H9 (cell line): ENCODE measurements at regions not wholly inside any gene's neighbourhood (a gene's known extent, or its start where the extent isn't known, plus 50 kb on each side); places are given as distances from the start of the nearest gene placed in this dataset.
"Not testable (repeated sequence)": the region's sequence is repeated elsewhere in the genome, so short reads cannot be mapped to it uniquely, and the experiment has no call there.

Experiments
- DNase-seq: peaks from one replicate; pipeline ENCODE4 v3.0.0-alpha.2; 2017
- H2AFZ ChIP-seq: one replicate; pipeline ENCODE4 v1.6.1; 2013; ENCODE audit warnings: mild to moderate bottlenecking, low read length, control low read depth, moderate library complexity
- H2AK5ac ChIP-seq: 2 replicates; pipeline ENCODE4 v1.6.1; 2013; ENCODE audit warnings: low read length, control low read depth, mixed read lengths; ENCODE audit not compliant: insufficient read length
- H2BK120ac ChIP-seq: one replicate; pipeline ENCODE4 v1.6.1; 2013; ENCODE audit warnings: low read depth, mild to moderate bottlenecking, low read length, control low read depth, inconsistent platforms; ENCODE audit not compliant: poor library complexity, severe bottlenecking
- H2BK12ac ChIP-seq: 2 replicates; pipeline ENCODE4 v1.6.1; 2013; ENCODE audit warnings: low read length, control low read depth, mixed read lengths, low read depth; ENCODE audit not compliant: insufficient read length
- H2BK15ac ChIP-seq: 2 replicates; pipeline ENCODE4 v1.6.1; 2013; ENCODE audit warnings: low read depth, low read length, control low read depth
- H2BK20ac ChIP-seq: one replicate; pipeline ENCODE4 v1.6.1; 2013; ENCODE audit warnings: low read depth, mild to moderate bottlenecking, low read length, control low read depth, inconsistent platforms; ENCODE audit not compliant: poor library complexity, severe bottlenecking
- H2BK5ac ChIP-seq: 2 replicates; pipeline ENCODE4 v1.6.1; 2013; ENCODE audit warnings: low read length, control low read depth, mixed read lengths; ENCODE audit not compliant: insufficient read length
- H3K14ac ChIP-seq: 2 replicates; pipeline ENCODE4 v1.6.1; 2013; ENCODE audit warnings: low read length, control low read depth; ENCODE audit not compliant: insufficient read depth
- H3K18ac ChIP-seq: 2 replicates; pipeline ENCODE4 v1.6.1; 2013; ENCODE audit warnings: low read depth, mild to moderate bottlenecking, mixed read lengths, low read length, control low read depth; ENCODE audit not compliant: insufficient read length
- H3K23ac ChIP-seq: 2 replicates; pipeline ENCODE4 v1.6.1; 2013; ENCODE audit warnings: low read length, control low read depth, mixed read lengths, low read depth; ENCODE audit not compliant: insufficient read length
- H3K23me2 ChIP-seq: 2 replicates; pipeline ENCODE4 v1.6.1; 2013; ENCODE audit warnings: low read depth, mild to moderate bottlenecking, mixed read lengths, low read length, control low read depth; ENCODE audit not compliant: insufficient read length, poor library complexity, severe bottlenecking
- H3K27ac ChIP-seq: 2 replicates; pipeline ENCODE4 v1.5.1; 2013; ENCODE audit warnings: low read length, control low read depth, mixed read lengths, low read depth; ENCODE audit not compliant: insufficient read length
- H3K27me3 ChIP-seq: 2 replicates; pipeline ENCODE4 v1.6.1; 2013; ENCODE audit warnings: low read length, control low read depth, inconsistent platforms; ENCODE audit not compliant: insufficient read depth
- H3K4ac ChIP-seq: 2 replicates; pipeline ENCODE4 v1.6.1; 2013; ENCODE audit warnings: low read depth, mild to moderate bottlenecking, control low read depth, inconsistent platforms, low read length, moderate library complexity
- H3K4me1 ChIP-seq: 2 replicates; pipeline ENCODE4 v1.6.1; 2013; ENCODE audit warnings: low read length, control low read depth, inconsistent platforms; ENCODE audit not compliant: insufficient read depth
- H3K4me2 ChIP-seq: 2 replicates; pipeline ENCODE4 v1.6.1; 2013; ENCODE audit warnings: low read length, control low read depth, mixed read lengths; ENCODE audit not compliant: insufficient read length, insufficient read depth
- H3K56ac ChIP-seq: 2 replicates; pipeline ENCODE4 v1.6.1; 2013; ENCODE audit warnings: low read depth, mild to moderate bottlenecking, mixed read lengths, low read length, control low read depth; ENCODE audit not compliant: insufficient read length
- H3K79me1 ChIP-seq: 2 replicates; pipeline ENCODE4 v1.6.1; 2013; ENCODE audit warnings: low read depth, mild to moderate bottlenecking, moderate library complexity, low read length, control low read depth, inconsistent platforms; ENCODE audit not compliant: insufficient read depth, poor library complexity, severe bottlenecking
- H3K79me2 ChIP-seq: 2 replicates; pipeline ENCODE4 v1.6.1; 2013; ENCODE audit warnings: low read length, control low read depth, inconsistent platforms; ENCODE audit not compliant: insufficient read depth
- H3K9ac ChIP-seq: 2 replicates; pipeline ENCODE4 v1.6.1; 2013; ENCODE audit warnings: low read length, control low read depth, mixed read lengths; ENCODE audit not compliant: insufficient read length; ENCODE audit errors: extremely low read depth
- H3K9me3 ChIP-seq: one replicate; pipeline ENCODE4 v1.6.1; 2013; ENCODE audit warnings: low read depth, low read length, inconsistent platforms; ENCODE audit not compliant: control insufficient read depth
- H3T11ph ChIP-seq: one replicate; pipeline ENCODE4 v1.6.1; 2013; ENCODE audit warnings: mild to moderate bottlenecking, low read length, control low read depth, inconsistent platforms
- H4K20me1 ChIP-seq: one replicate; pipeline ENCODE4 v1.6.1; 2013; ENCODE audit not compliant: control insufficient read depth, insufficient read length, insufficient read depth
- H4K5ac ChIP-seq: 2 replicates; pipeline ENCODE4 v1.6.1; 2013; ENCODE audit warnings: low read depth, mild to moderate bottlenecking, mixed read lengths, low read length, control low read depth; ENCODE audit not compliant: insufficient read length
- H4K8ac ChIP-seq: replicated peaks from 2 replicates; pipeline ENCODE4 v1.6.1; 2013; ENCODE audit warnings: low read length, control low read depth, mixed read lengths, low read depth; ENCODE audit not compliant: insufficient read length
- H4K91ac ChIP-seq: 2 replicates; pipeline ENCODE4 v1.6.1; 2013; ENCODE audit warnings: low read depth, mild to moderate bottlenecking, moderate library complexity, mixed read lengths, low read length, control low read depth; ENCODE audit not compliant: insufficient read length
- H3K27ac Mint-ChIP-seq, 3 experiments: 2 replicates in 2 of 3; 3 replicates in 1 of 3; pipeline ENCODE4 v1.8.0; 2020 to 2021; ENCODE audit warnings: mixed read lengths in 3 of 3, mild to moderate bottlenecking in 1 of 3, moderate library complexity in 1 of 3
- H3K27me3 Mint-ChIP-seq: 2 replicates; pipeline ENCODE4 v1.8.0; 2021; ENCODE audit warnings: low read depth, mild to moderate bottlenecking, moderate library complexity, mixed read lengths
- H3K36me3 Mint-ChIP-seq, 3 experiments: 2 replicates in 2 of 3; 3 replicates in 1 of 3; pipeline ENCODE4 v1.8.0; 2020 to 2021; ENCODE audit warnings: low read depth in 3 of 3, mixed read lengths in 3 of 3; ENCODE audit not compliant: insufficient read depth in 1 of 3
- H3K4me1 Mint-ChIP-seq, 2 experiments: 2 replicates each; pipeline ENCODE4 v1.8.0; 2020; ENCODE audit warnings: mixed read lengths in 2 of 2
- H3K4me3 Mint-ChIP-seq, 2 experiments: 2 replicates in 1 of 2; 3 replicates in 1 of 2; pipeline ENCODE4 v1.8.0; 2020 to 2021; ENCODE audit warnings: mild to moderate bottlenecking in 2 of 2, mixed read lengths in 2 of 2, moderate library complexity in 1 of 2
- H3K9me3 Mint-ChIP-seq, 2 experiments: 2 replicates in 1 of 2; 3 replicates in 1 of 2; pipeline ENCODE4 v1.8.0; 2020; ENCODE audit warnings: mild to moderate bottlenecking in 2 of 2, mixed read lengths in 2 of 2, moderate library complexity in 1 of 2
- WGBS: extraction: QIAGEN DNeasy Blood & Tissue Kit; methylation state at CpG from one replicate; pipeline ENCODE4 v1.1.7; 2013; ENCODE audit warnings: missing lambda C conversion rate, low lambda C conversion rate, mixed read lengths; ENCODE audit not compliant: insufficient read length; ENCODE audit errors: extremely low coverage; 5-methylcytosine and 5-hydroxymethylcytosine counted together
- TF ChIP-seq, protein P1 (sequence below): fragments of 200-600 bp; sonication (generic); conservative IDR thresholded peaks from 3 replicates; pipeline ENCODE4 v1.8.0; 2021; ENCODE audit warnings: antibody characterized with exemption, mild to moderate bottlenecking

DNA sequence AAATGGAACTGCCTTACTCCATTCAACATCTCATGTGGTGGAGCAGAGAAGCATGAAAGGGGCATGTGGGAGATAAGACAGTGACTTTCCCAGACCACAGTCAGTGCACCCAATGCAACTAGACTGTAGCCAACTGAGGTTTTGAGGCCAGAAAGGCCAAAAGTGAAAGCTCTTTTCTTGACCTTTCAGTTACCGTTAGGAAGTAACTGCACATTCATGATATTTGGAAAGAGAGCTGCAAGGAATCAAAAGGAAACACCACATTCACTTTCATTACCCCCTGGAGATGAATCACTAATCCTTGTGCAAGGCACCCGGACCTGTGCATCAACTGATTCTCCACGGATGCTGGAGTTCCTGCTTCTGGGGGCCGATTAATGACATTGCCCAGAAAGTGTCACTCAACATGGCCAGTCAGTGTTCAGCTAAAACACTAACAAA, 72.9 kb upstream of the ELK3 start:
- Histone ChIP-seq H4K5ac (no peak overlapping the region), H2AFZ (no peak overlapping the region), H3K23me2 (no peaks in the 10 kb centered on the region), H3T11ph (no peak overlapping the region), H3K23ac (no peak overlapping the region), H2BK12ac (no peak overlapping the region), H3K79me1 (no peaks in the 10 kb centered on the region), H3K9ac (no peak overlapping the region), H4K20me1 (no peaks in the 10 kb centered on the region), H3K4me2 (no peak overlapping the region), H2BK5ac (no peak overlapping the region), H3K56ac (no peak overlapping the region), H4K91ac (no peak overlapping the region), H4K8ac (no peak overlapping the region), H3K27ac (no peak overlapping the region), H3K79me2 (no peaks in the 10 kb centered on the region), H2AK5ac (no peak overlapping the region), H2BK120ac (no peak overlapping the region), H3K14ac (no peak overlapping the region), H2BK15ac (no peak overlapping the region), H3K18ac (no peak overlapping the region), H3K9me3 (no peaks in the 10 kb centered on the region), H3K4ac (no peak overlapping the region), H3K27me3 (no peaks in the 10 kb centered on the region), H3K4me1 (no peaks in the 10 kb centered on the region; the same call in 1 of the 2 replicates), H2BK20ac (no peak overlapping the region)
- H3K9me3 Mint-ChIP-seq = no peaks in the 10 kb centered on the region
- DNase-seq = no peak
- no CpG with 5 or more reads among the region's 4 CpGs for WGBS
- H3K4me1 Mint-ChIP-seq = peaks cover 13 to 18% of the 10 kb centered on the region in 2 experiments
- H3K27ac Mint-ChIP-seq = no peak overlapping the region
- H3K27me3 Mint-ChIP-seq = no peaks in the 10 kb centered on the region; the same call in 1 of the 2 replicates
- no peaks in the 10 kb centered on the region for H3K36me3 Mint-ChIP-seq
- no peak overlapping the region for H3K4me3 Mint-ChIP-seq
- TF ChIP-seq, protein P1, sequence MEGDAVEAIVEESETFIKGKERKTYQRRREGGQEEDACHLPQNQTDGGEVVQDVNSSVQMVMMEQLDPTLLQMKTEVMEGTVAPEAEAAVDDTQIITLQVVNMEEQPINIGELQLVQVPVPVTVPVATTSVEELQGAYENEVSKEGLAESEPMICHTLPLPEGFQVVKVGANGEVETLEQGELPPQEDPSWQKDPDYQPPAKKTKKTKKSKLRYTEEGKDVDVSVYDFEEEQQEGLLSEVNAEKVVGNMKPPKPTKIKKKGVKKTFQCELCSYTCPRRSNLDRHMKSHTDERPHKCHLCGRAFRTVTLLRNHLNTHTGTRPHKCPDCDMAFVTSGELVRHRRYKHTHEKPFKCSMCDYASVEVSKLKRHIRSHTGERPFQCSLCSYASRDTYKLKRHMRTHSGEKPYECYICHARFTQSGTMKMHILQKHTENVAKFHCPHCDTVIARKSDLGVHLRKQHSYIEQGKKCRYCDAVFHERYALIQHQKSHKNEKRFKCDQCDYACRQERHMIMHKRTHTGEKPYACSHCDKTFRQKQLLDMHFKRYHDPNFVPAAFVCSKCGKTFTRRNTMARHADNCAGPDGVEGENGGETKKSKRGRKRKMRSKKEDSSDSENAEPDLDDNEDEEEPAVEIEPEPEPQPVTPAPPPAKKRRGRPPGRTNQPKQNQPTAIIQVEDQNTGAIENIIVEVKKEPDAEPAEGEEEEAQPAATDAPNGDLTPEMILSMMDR = no peak

DNA sequence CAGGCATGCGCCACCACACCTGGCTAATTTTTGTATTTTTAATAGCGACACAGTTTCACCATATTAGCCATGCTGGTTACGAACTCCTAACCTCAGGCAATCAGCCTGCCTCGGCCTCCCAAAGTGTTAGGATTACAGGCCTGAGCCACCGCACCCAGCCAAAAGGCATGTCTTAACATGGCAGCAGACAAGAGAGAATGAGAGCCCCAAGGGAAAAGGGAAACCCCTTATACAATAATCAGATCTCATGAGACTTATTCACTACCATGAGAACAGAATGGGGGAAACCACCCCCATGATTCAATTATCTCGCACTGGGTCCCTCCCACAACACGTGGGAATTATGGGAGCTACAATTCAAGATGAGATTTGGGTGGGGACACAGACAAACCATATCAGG, 65.9 kb upstream of the ELK3 start:
- H2AK5ac ChIP-seq, H4K5ac ChIP-seq, H4K91ac ChIP-seq, H3K4me1 Mint-ChIP-seq, H2AFZ ChIP-seq, H2BK20ac ChIP-seq, H3K14ac ChIP-seq, H3K27me3 ChIP-seq, H2BK120ac ChIP-seq, H3K9me3 ChIP-seq, H3K4me2 ChIP-seq, H3K56ac ChIP-seq, H2BK15ac ChIP-seq, H3K4ac ChIP-seq, H2BK12ac ChIP-seq, H3K79me1 ChIP-seq, H3K27me3 Mint-ChIP-seq, H3K23ac ChIP-seq, H3K23me2 ChIP-seq, H3T11ph ChIP-seq, H4K20me1 ChIP-seq, H3K4me1 ChIP-seq, H3K9me3 Mint-ChIP-seq, H3K9ac ChIP-seq, H3K27ac Mint-ChIP-seq, H3K18ac ChIP-seq, H3K27ac ChIP-seq, H3K4me3 Mint-ChIP-seq, H3K79me2 ChIP-seq, H2BK5ac ChIP-seq, H3K36me3 Mint-ChIP-seq, DNase-seq, H4K8ac ChIP-seq: not testable (repeated sequence)
- no CpG with 5 or more reads among the region's 7 CpGs for WGBS
